ENCODE measurements at regions not wholly inside any gene's neighbourhood (a gene's known extent, or its start where the extent isn't known, plus 50 kb on each side); places are given as distances from the start of the nearest gene placed in this dataset.

- TF ChIP-seq CTCF (IDR thresholded peaks at IDR 0.05; ENCODE audit: low read depth, low read length, missing input control) (no peak), ATF3 (IDR thresholded peaks at IDR 0.05) (no peak), TAF1 (conservative IDR thresholded peaks at IDR 0.05) (no peak), FOXA1 (IDR thresholded peaks at IDR 0.05) (no peak), GABPA (IDR thresholded peaks at IDR 0.05 in 1 of 2, conservative IDR thresholded peaks at IDR 0.05 in 1 of 2) (no peak), SP1 (IDR thresholded peaks at IDR 0.05) (no peak), JUND (IDR thresholded peaks at IDR 0.05) (no peak), HNF4A (conservative IDR thresholded peaks at IDR 0.05) (no peak), MAX (IDR thresholded peaks at IDR 0.05) (no peak), REST (IDR thresholded peaks at IDR 0.05) (no peak), YY1 (IDR thresholded peaks at IDR 0.05) (no peak), ZBTB33 (IDR thresholded peaks at IDR 0.05) (no peak)
Measured at GRCh38 chr12:89969093-89969492, 260.5 kb upstream of the ATP2B1 start.
